Kidney epithelial cell (primary cell): ENCODE measurements at regions not wholly inside any gene's neighbourhood (a gene's known extent, or its start where the extent isn't known, plus 50 kb on each side); places are given as distances from the start of the nearest gene placed in this dataset.

Experiments used
- DNase-seq: peaks from one replicate; pipeline ENCODE4 v3.0.0-alpha.2; 2010; ENCODE audit warnings: low read depth
- H3K27me3 ChIP-seq: 2 replicates; pipeline ENCODE4 v1.6.0; 2011; ENCODE audit warnings: low read length; ENCODE audit not compliant: control insufficient read depth, insufficient read depth
- H3K36me3 ChIP-seq: 2 replicates; pipeline ENCODE4 v1.5.1; 2011; ENCODE audit warnings: low read length; ENCODE audit not compliant: control insufficient read depth, insufficient read depth
- H3K4me3 ChIP-seq: 2 replicates; pipeline ENCODE4 v1.5.1; 2011; ENCODE audit warnings: low read depth, mild to moderate bottlenecking, control low read depth, low read length
- TF ChIP-seq, protein P1 (sequence below): IDR thresholded peaks from 2 replicates; pipeline ENCODE4 v1.5.1; 2011; ENCODE audit warnings: mild to moderate bottlenecking, moderate library complexity, low read length, control low read depth, inconsistent platforms; ENCODE audit not compliant: insufficient read depth, poor library complexity, severe bottlenecking

GRCh38 chr13:62924395-62924794 lies 1508.7 kb upstream of the PCDH20 start:
- H3K4me3 ChIP-seq, result no peak overlapping the region
- no peaks in the 10 kb centered on the region for H3K36me3 ChIP-seq
- TF ChIP-seq, protein P1, sequence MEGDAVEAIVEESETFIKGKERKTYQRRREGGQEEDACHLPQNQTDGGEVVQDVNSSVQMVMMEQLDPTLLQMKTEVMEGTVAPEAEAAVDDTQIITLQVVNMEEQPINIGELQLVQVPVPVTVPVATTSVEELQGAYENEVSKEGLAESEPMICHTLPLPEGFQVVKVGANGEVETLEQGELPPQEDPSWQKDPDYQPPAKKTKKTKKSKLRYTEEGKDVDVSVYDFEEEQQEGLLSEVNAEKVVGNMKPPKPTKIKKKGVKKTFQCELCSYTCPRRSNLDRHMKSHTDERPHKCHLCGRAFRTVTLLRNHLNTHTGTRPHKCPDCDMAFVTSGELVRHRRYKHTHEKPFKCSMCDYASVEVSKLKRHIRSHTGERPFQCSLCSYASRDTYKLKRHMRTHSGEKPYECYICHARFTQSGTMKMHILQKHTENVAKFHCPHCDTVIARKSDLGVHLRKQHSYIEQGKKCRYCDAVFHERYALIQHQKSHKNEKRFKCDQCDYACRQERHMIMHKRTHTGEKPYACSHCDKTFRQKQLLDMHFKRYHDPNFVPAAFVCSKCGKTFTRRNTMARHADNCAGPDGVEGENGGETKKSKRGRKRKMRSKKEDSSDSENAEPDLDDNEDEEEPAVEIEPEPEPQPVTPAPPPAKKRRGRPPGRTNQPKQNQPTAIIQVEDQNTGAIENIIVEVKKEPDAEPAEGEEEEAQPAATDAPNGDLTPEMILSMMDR, result no peak
- DNase-seq, result no peak
- H3K27me3 ChIP-seq, result no peaks in the 10 kb centered on the region

DNA sequence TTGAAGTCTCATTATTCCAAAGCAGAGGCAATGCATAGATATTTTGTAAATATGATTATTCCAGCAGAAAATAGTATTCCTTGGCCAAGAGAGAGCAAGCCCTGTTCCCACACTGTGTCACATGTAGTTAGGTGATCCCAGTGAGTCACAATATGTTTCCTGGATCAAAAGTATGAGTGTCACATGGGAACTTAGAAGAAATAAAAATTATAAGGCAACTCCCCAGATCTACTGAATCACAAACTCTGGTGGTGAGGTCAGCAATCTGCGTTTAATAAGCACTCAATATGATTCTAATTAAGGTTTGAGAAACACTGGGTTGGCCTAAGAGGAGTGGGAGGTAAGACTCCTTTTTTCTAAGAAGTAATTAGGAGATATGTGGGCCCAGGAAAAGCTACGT lies 1504.5 kb upstream of the PCDH20 start:
- DNase-seq, result no peak
- Histone ChIP-seq H3K27me3 (no peaks in the 10 kb centered on the region), H3K4me3 (no peak overlapping the region), H3K36me3 (no peaks in the 10 kb centered on the region)
- TF ChIP-seq, protein P1, result no peak

GRCh38 chr13:62919491-62919890 lies 1503.8 kb upstream of the PCDH20 start:
- Histone ChIP-seq H3K36me3 (no peaks in the 10 kb centered on the region), H3K4me3 (no peak overlapping the region), H3K27me3 (no peaks in the 10 kb centered on the region)
- DNase-seq, result no peak
- TF ChIP-seq, protein P1, result no peak

DNA sequence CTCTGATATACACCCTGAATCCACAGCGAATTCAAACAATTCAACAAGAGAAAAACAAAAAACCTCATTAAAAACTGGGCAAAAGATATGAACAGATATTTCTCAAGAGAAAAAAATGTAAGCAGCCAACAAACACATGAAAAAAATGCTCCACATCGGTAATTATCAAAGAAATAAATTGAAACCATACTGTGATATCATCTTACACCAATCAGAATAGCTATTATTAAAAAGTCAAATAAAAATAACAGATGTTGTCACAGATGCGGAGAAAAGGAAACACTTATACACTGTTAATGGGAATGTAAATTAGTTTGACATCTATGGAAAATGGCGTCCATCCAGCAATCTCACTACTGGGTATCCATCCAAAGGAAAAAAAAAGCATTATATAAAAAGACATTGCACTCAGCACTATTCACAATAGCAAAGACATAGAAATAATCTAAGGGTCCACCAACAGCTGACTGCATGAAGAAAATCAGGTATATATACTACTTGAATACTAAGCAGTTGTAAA lies 1495.0 kb upstream of the PCDH20 start:
- TF ChIP-seq, protein P1, result no peak
- H3K36me3 ChIP-seq, result no peaks in the 10 kb centered on the region
- DNase-seq, result no peak
- H3K27me3 ChIP-seq, result no peaks in the 10 kb centered on the region
- no peak overlapping the region for H3K4me3 ChIP-seq

GRCh38 chr13:62908321-62908720 lies 1492.7 kb upstream of the PCDH20 start:
- Histone ChIP-seq H3K27me3 (no peaks in the 10 kb centered on the region), H3K4me3 (no peak overlapping the region), H3K36me3 (no peaks in the 10 kb centered on the region)
- DNase-seq, result no peak
- TF ChIP-seq, protein P1, result no peak

DNA sequence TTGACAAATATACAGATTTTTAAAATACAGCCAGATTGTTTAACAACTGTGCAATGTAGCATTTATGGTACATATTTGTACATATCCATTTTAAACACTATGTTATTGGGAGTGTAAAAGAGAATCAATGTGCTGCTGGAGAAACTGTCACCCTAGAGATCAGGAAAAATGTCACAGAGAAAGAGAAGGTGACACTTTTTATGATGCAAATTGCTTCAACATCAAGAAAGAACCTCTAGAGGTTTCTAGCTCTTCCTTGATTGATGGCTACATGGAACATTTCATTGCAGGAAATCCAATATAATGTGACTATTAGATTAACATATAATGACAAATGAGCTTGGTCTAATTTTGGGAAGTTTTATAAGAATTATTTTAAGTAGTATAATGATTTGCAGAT lies 1491.2 kb upstream of the PCDH20 start:
- no peak for DNase-seq
- Histone ChIP-seq H3K4me3 (no peak overlapping the region), H3K27me3 (no peaks in the 10 kb centered on the region), H3K36me3 (no peaks in the 10 kb centered on the region)
- TF ChIP-seq, protein P1, result no peak
